ENCODE measurements at regions not wholly inside any gene's neighbourhood (a gene's known extent, or its start where the extent isn't known, plus 50 kb on each side); places are given as distances from the start of the nearest gene placed in this dataset.

DNA sequence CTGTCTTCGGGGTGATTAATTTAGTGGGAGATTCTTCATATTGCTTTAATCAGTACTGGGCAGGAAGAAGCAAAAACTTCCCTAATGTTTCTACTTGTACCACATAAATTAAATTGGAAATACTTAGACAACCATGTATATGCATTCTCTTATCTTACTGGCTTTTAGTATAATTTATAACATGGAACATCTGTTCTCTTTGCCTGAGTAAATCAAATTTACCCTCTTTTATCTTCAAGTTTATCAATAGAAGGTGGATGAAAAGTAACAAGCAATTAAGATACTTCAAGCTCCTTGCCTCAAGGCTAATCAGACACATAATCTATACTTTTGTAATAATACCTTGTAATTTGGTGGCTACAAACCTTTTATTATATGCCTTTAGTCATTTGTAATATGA is 274.4 kb upstream of the ARX start:
- TF ChIP-seq ZNF331 (CRISPR knock-in tag; IDR thresholded peaks at IDR 0.05; ENCODE audit: low read depth) (no peak), POLR2AphosphoS5 (IDR thresholded peaks at IDR 0.05; ENCODE audit: low read depth) (no peak), CREB1 (CRISPR knock-in tag; IDR thresholded peaks at IDR 0.05; ENCODE audit: low read depth) (no peak), STAT1 (IDR thresholded peaks at IDR 0.05; ENCODE audit: unreplicated experiment) (no peak), EZH2phosphoT487 (IDR thresholded peaks at IDR 0.05; ENCODE audit: unreplicated experiment) (no peak), EZH2 (IDR thresholded peaks at IDR 0.05; ENCODE audit: low read depth, unreplicated experiment) (no peak), ZNF114 (CRISPR knock-in tag; IDR thresholded peaks at IDR 0.05) (no peak), JUNB (IDR thresholded peaks at IDR 0.05; ENCODE audit: unreplicated experiment) (no peak)
- TF ChIP-seq, protein P1, sequence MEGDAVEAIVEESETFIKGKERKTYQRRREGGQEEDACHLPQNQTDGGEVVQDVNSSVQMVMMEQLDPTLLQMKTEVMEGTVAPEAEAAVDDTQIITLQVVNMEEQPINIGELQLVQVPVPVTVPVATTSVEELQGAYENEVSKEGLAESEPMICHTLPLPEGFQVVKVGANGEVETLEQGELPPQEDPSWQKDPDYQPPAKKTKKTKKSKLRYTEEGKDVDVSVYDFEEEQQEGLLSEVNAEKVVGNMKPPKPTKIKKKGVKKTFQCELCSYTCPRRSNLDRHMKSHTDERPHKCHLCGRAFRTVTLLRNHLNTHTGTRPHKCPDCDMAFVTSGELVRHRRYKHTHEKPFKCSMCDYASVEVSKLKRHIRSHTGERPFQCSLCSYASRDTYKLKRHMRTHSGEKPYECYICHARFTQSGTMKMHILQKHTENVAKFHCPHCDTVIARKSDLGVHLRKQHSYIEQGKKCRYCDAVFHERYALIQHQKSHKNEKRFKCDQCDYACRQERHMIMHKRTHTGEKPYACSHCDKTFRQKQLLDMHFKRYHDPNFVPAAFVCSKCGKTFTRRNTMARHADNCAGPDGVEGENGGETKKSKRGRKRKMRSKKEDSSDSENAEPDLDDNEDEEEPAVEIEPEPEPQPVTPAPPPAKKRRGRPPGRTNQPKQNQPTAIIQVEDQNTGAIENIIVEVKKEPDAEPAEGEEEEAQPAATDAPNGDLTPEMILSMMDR (conservative IDR thresholded peaks at IDR 0.05; ENCODE audit: low read depth in 2 of 2): no peak
- TF ChIP-seq, protein P2, sequence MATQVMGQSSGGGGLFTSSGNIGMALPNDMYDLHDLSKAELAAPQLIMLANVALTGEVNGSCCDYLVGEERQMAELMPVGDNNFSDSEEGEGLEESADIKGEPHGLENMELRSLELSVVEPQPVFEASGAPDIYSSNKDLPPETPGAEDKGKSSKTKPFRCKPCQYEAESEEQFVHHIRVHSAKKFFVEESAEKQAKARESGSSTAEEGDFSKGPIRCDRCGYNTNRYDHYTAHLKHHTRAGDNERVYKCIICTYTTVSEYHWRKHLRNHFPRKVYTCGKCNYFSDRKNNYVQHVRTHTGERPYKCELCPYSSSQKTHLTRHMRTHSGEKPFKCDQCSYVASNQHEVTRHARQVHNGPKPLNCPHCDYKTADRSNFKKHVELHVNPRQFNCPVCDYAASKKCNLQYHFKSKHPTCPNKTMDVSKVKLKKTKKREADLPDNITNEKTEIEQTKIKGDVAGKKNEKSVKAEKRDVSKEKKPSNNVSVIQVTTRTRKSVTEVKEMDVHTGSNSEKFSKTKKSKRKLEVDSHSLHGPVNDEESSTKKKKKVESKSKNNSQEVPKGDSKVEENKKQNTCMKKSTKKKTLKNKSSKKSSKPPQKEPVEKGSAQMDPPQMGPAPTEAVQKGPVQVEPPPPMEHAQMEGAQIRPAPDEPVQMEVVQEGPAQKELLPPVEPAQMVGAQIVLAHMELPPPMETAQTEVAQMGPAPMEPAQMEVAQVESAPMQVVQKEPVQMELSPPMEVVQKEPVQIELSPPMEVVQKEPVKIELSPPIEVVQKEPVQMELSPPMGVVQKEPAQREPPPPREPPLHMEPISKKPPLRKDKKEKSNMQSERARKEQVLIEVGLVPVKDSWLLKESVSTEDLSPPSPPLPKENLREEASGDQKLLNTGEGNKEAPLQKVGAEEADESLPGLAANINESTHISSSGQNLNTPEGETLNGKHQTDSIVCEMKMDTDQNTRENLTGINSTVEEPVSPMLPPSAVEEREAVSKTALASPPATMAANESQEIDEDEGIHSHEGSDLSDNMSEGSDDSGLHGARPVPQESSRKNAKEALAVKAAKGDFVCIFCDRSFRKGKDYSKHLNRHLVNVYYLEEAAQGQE (IDR thresholded peaks at IDR 0.05; ENCODE audit: unreplicated experiment): no peak
- TF ChIP-seq, protein P3, sequence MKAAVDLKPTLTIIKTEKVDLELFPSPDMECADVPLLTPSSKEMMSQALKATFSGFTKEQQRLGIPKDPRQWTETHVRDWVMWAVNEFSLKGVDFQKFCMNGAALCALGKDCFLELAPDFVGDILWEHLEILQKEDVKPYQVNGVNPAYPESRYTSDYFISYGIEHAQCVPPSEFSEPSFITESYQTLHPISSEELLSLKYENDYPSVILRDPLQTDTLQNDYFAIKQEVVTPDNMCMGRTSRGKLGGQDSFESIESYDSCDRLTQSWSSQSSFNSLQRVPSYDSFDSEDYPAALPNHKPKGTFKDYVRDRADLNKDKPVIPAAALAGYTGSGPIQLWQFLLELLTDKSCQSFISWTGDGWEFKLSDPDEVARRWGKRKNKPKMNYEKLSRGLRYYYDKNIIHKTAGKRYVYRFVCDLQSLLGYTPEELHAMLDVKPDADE (IDR thresholded peaks at IDR 0.05): no peak
- TF ChIP-seq, protein P4, sequence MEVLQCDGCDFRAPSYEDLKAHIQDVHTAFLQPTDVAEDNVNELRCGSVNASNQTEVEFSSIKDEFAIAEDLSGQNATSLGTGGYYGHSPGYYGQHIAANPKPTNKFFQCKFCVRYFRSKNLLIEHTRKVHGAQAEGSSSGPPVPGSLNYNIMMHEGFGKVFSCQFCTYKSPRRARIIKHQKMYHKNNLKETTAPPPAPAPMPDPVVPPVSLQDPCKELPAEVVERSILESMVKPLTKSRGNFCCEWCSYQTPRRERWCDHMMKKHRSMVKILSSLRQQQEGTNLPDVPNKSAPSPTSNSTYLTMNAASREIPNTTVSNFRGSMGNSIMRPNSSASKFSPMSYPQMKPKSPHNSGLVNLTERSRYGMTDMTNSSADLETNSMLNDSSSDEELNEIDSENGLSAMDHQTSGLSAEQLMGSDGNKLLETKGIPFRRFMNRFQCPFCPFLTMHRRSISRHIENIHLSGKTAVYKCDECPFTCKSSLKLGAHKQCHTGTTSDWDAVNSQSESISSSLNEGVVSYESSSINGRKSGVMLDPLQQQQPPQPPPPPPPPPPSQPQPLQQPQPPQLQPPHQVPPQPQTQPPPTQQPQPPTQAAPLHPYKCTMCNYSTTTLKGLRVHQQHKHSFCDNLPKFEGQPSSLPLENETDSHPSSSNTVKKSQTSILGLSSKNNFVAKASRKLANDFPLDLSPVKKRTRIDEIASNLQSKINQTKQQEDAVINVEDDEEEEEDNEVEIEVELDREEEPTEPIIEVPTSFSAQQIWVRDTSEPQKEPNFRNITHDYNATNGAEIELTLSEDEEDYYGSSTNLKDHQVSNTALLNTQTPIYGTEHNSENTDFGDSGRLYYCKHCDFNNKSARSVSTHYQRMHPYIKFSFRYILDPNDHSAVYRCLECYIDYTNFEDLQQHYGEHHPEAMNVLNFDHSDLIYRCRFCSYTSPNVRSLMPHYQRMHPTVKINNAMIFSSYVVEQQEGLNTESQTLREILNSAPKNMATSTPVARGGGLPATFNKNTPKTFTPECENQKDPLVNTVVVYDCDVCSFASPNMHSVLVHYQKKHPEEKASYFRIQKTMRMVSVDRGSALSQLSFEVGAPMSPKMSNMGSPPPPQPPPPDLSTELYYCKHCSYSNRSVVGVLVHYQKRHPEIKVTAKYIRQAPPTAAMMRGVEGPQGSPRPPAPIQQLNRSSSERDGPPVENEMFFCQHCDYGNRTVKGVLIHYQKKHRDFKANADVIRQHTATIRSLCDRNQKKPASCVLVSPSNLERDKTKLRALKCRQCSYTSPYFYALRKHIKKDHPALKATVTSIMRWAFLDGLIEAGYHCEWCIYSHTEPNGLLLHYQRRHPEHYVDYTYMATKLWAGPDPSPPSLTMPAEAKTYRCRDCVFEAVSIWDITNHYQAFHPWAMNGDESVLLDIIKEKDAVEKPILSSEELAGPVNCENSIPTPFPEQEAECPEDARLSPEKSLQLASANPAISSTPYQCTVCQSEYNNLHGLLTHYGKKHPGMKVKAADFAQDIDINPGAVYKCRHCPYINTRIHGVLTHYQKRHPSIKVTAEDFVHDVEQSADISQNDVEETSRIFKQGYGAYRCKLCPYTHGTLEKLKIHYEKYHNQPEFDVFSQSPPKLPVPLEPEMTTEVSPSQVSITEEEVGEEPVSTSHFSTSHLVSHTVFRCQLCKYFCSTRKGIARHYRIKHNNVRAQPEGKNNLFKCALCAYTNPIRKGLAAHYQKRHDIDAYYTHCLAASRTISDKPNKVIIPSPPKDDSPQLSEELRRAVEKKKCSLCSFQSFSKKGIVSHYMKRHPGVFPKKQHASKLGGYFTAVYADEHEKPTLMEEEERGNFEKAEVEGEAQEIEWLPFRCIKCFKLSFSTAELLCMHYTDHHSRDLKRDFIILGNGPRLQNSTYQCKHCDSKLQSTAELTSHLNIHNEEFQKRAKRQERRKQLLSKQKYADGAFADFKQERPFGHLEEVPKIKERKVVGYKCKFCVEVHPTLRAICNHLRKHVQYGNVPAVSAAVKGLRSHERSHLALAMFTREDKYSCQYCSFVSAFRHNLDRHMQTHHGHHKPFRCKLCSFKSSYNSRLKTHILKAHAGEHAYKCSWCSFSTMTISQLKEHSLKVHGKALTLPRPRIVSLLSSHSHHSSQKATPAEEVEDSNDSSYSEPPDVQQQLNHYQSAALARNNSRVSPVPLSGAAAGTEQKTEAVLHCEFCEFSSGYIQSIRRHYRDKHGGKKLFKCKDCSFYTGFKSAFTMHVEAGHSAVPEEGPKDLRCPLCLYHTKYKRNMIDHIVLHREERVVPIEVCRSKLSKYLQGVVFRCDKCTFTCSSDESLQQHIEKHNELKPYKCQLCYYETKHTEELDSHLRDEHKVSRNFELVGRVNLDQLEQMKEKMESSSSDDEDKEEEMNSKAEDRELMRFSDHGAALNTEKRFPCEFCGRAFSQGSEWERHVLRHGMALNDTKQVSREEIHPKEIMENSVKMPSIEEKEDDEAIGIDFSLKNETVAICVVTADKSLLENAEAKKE (CRISPR knock-in tag; IDR thresholded peaks at IDR 0.05): no peak
